ENCODE measurements at regions not wholly inside any gene's neighbourhood (a gene's known extent, or its start where the extent isn't known, plus 50 kb on each side); places are given as distances from the start of the nearest gene placed in this dataset.

DNA sequence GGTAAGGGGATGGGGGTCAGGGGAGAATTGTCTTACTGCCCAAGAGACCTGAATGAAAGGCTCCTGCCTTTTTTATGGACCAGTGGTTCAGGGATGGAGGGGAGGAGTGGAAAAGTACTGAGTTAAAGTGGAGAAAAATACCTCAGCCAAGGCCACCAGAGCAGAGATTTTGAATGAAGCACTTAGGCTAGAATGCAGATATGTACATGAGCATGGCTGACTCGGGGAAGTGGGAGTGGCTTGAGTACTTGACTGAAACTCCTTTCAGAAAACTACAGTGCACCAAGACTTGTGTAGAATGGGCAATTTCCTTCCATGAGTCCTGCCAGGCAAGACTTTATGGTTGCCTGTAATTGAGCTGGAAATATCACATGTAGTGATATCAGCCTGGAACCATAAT is 429.6 kb upstream of the LRRC7 start:
- Histone ChIP-seq H3K79me2 (ENCODE audit: insufficient read depth, low read depth) (no peaks in the 10 kb centered on the region), H4K20me1 (ENCODE audit: insufficient read depth) (no peaks in the 10 kb centered on the region), H3K36me3 (ENCODE audit: insufficient read depth) (no peaks in the 10 kb centered on the region), H3K27ac (no peak overlapping the region), H3K27me3 (ENCODE audit: insufficient read depth, low read depth) (no peaks in the 10 kb centered on the region), H3K4me2 (no peak overlapping the region), H2AFZ (ENCODE audit: low read depth) (no peak overlapping the region), H3K4me3 (IDR thresholded peaks at IDR 0.05; ENCODE audit: insufficient read depth, low read depth, low read length) (no peak overlapping the region), H3K9ac (no peak overlapping the region), H3K4me1 (ENCODE audit: low read depth, poor library complexity, severe bottlenecking) (no peaks in the 10 kb centered on the region)
- TF ChIP-seq, protein P1, sequence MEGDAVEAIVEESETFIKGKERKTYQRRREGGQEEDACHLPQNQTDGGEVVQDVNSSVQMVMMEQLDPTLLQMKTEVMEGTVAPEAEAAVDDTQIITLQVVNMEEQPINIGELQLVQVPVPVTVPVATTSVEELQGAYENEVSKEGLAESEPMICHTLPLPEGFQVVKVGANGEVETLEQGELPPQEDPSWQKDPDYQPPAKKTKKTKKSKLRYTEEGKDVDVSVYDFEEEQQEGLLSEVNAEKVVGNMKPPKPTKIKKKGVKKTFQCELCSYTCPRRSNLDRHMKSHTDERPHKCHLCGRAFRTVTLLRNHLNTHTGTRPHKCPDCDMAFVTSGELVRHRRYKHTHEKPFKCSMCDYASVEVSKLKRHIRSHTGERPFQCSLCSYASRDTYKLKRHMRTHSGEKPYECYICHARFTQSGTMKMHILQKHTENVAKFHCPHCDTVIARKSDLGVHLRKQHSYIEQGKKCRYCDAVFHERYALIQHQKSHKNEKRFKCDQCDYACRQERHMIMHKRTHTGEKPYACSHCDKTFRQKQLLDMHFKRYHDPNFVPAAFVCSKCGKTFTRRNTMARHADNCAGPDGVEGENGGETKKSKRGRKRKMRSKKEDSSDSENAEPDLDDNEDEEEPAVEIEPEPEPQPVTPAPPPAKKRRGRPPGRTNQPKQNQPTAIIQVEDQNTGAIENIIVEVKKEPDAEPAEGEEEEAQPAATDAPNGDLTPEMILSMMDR (conservative IDR thresholded peaks at IDR 0.05; ENCODE audit: low read depth, low read length) = no peak

DNA sequence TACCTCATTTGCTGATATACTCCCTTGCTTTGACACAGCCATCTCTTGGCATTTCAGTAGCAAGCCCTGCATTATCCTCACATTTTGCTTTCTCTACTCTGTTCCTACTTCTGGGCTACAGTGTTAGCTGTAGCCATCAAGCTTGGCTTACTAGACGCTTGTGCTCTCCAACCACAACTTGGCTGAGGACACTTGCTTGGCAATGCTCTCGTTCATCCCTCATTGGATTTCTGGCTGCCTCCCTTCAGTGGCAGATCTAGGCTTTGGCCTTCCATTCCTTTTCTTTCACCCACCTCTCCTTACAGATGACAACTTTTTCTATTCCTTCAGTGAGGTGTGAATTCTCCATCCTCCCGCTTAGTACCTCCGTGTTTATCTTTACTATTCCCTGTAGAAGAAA is 428.7 kb upstream of the LRRC7 start:
- H2AFZ ChIP-seq (ENCODE audit: low read depth) = no peak overlapping the region
- H3K27me3 ChIP-seq (ENCODE audit: insufficient read depth, low read depth) = no peaks in the 10 kb centered on the region
- TF ChIP-seq, protein P1 (conservative IDR thresholded peaks at IDR 0.05; ENCODE audit: low read depth, low read length) = no peak
- no peak overlapping the region for H3K27ac ChIP-seq
- no peak overlapping the region for H3K4me2 ChIP-seq
- no peaks in the 10 kb centered on the region for H3K36me3 ChIP-seq (ENCODE audit: insufficient read depth)
- H3K79me2 ChIP-seq (ENCODE audit: insufficient read depth, low read depth) = no peaks in the 10 kb centered on the region
- H3K4me1 ChIP-seq (ENCODE audit: low read depth, poor library complexity, severe bottlenecking) = no peaks in the 10 kb centered on the region
- H3K4me3 ChIP-seq (IDR thresholded peaks at IDR 0.05; ENCODE audit: insufficient read depth, low read depth, low read length) = no peak overlapping the region
- no peaks in the 10 kb centered on the region for H4K20me1 ChIP-seq (ENCODE audit: insufficient read depth)
- H3K9ac ChIP-seq = no peak overlapping the region

DNA sequence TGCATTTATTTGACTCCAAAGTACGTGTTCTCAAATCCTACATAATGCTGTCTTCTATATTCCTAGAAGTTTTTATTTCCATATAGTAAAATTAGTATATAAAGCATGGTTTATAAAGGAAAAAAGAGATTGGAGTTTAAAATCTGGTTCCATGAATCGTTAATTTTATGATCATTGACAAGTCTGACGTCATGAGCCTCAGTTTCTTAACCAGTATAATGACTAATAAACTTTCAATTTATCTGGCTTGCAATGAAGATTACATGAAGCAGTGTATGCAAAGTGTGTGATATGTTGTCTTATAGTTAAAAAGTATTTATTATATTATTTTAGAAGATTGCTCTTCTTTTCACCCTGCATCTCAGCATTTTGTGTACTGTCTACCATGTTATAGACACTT is 421.4 kb upstream of the LRRC7 start:
- Histone ChIP-seq H2AFZ (ENCODE audit: low read depth) (no peak overlapping the region), H3K9ac (no peak overlapping the region), H3K79me2 (ENCODE audit: insufficient read depth, low read depth) (no peaks in the 10 kb centered on the region), H3K36me3 (ENCODE audit: insufficient read depth) (no peaks in the 10 kb centered on the region), H3K27ac (no peak overlapping the region), H3K4me3 (IDR thresholded peaks at IDR 0.05; ENCODE audit: insufficient read depth, low read depth, low read length) (no peak overlapping the region), H3K27me3 (ENCODE audit: insufficient read depth, low read depth) (no peaks in the 10 kb centered on the region), H3K4me1 (ENCODE audit: low read depth, poor library complexity, severe bottlenecking) (no peaks in the 10 kb centered on the region), H3K4me2 (no peak overlapping the region), H4K20me1 (ENCODE audit: insufficient read depth) (no peaks in the 10 kb centered on the region)
- TF ChIP-seq, protein P1 (conservative IDR thresholded peaks at IDR 0.05; ENCODE audit: low read depth, low read length) = no peak

DNA sequence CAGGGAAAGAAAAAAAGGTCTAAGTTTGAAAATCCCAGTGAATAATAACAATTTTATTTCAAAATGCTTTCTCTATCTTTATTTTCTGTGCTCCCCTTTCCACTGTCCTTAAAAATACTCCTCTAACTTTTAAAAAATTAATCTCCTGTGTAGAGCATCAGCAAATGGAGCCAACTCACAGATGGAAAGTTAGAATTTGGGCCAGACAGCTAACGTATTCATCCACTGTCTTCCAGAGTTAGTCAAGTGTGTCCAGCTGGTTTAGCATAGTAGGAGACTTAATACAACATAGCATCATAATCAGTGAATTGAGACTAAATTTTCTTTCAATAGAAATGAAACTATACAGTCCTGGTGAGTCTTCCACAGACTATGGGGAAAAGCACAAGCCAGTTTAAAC is 419.0 kb upstream of the LRRC7 start:
- TF ChIP-seq, protein P1 (conservative IDR thresholded peaks at IDR 0.05; ENCODE audit: low read depth, low read length) = no peak
- Histone ChIP-seq H4K20me1 (ENCODE audit: insufficient read depth) (no peaks in the 10 kb centered on the region), H3K27me3 (ENCODE audit: insufficient read depth, low read depth) (no peaks in the 10 kb centered on the region), H2AFZ (ENCODE audit: low read depth) (no peak overlapping the region), H3K4me1 (ENCODE audit: low read depth, poor library complexity, severe bottlenecking) (no peaks in the 10 kb centered on the region), H3K27ac (no peak overlapping the region), H3K36me3 (ENCODE audit: insufficient read depth) (no peaks in the 10 kb centered on the region), H3K4me3 (IDR thresholded peaks at IDR 0.05; ENCODE audit: insufficient read depth, low read depth, low read length) (no peak overlapping the region), H3K4me2 (no peak overlapping the region), H3K79me2 (ENCODE audit: insufficient read depth, low read depth) (no peaks in the 10 kb centered on the region), H3K9ac (no peak overlapping the region)
